VCaP (cell line): ENCODE measurements at regions not wholly inside any gene's neighbourhood (a gene's known extent, or its start where the extent isn't known, plus 50 kb on each side); places are given as distances from the start of the nearest gene placed in this dataset.
"Not testable (repeated sequence)": the region's sequence is repeated elsewhere in the genome, so short reads cannot be mapped to it uniquely, and the experiment has no call there.

Experiments
- H3K27ac ChIP-seq: fragments of 450-650 bp; 2 replicates; pipeline ENCODE4 v1.5.1; 2017
- CTCF ChIP-seq: fragments of 450-650 bp; conservative IDR thresholded peaks from 2 replicates; pipeline ENCODE4 v1.5.1; 2017; ENCODE audit warnings: mild to moderate bottlenecking, moderate library complexity

GRCh38 chr1:117760069-117760468 is 154.2 kb downstream of the TENT5C start:
- TF ChIP-seq CTCF: no peak
- H3K27ac ChIP-seq: no peak overlapping the region

GRCh38 chr1:117760485-117760884 is 154.6 kb downstream of the TENT5C start:
- no peak overlapping the region for H3K27ac ChIP-seq
- TF ChIP-seq CTCF: no peak

- not testable (repeated sequence) for H3K27ac ChIP-seq
Measured at GRCh38 chr1:117767756-117768155, 161.7 kb downstream of the GDAP2 start.

GRCh38 chr1:117770981-117771531 is 158.4 kb downstream of the GDAP2 start:
- H3K27ac ChIP-seq: no peak overlapping the region
- no peak for TF ChIP-seq CTCF

GRCh38 chr1:117779364-117779763 is 150.1 kb downstream of the GDAP2 start:
- no peak overlapping the region for H3K27ac ChIP-seq
- no peak for TF ChIP-seq CTCF

- TF ChIP-seq CTCF: no peak
- H3K27ac ChIP-seq: no peak overlapping the region
Measured at GRCh38 chr1:117780687-117781475, 148.5 kb downstream of the GDAP2 start.

- no peak overlapping the region for H3K27ac ChIP-seq
- TF ChIP-seq CTCF: no peak
Measured at GRCh38 chr1:117782056-117782455, 147.4 kb downstream of the GDAP2 start.
